ENCODE measurements at regions not wholly inside any gene's neighbourhood (a gene's known extent, or its start where the extent isn't known, plus 50 kb on each side); places are given as distances from the start of the nearest gene placed in this dataset.

DNA sequence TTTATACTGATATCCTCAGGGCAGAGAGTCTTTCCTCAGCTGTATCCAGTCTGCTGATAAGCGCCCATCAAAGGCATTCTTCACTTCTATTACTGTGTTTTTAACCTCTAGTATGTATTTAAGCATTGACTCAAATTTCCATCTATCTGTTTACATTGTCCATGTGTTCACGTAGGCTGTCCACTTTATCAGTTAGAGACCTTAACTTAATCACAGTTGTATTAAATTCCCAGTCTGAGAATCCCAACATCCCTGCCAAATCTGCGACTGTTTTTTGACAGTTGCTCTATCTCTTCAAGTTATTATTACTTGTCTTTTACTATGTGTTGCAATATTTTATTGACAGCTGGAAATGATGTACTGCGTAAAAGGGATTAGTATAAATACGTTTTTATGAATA, 1613.7 kb upstream of the MIR17HG start:
- no peak overlapping the region for H3K27ac Mint-ChIP-seq
- DNase-seq (ENCODE audit: low spot score): no peak

More for the DNA sequence above, 1613.7 kb upstream of the MIR17HG start:
- no peaks in the 10 kb centered on the region for H4K20me1 ChIP-seq (replicated peaks; ENCODE audit: insufficient read depth)
- Mint-ChIP-seq H3K9me3 (no peaks in the 10 kb centered on the region), H3K36me3 (ENCODE audit: low read depth) (no peaks in the 10 kb centered on the region), H3K27me3 (ENCODE audit: insufficient read depth, low read depth, poor library complexity) (no peaks in the 10 kb centered on the region), H3K4me1 (no peaks in the 10 kb centered on the region), H3K4me3 (no peak overlapping the region)
- H3K4me3 ChIP-seq: no peak overlapping the region
- H3K4me1 ChIP-seq (ENCODE audit: insufficient read depth): no peaks in the 10 kb centered on the region
- ATAC-seq: no peak
- H3K27me3 ChIP-seq (ENCODE audit: insufficient read depth): no peaks in the 10 kb centered on the region
- no peaks in the 10 kb centered on the region for H3F3A ChIP-seq (replicated peaks; ENCODE audit: low read depth)
- no peaks in the 10 kb centered on the region for H3K36me3 ChIP-seq (ENCODE audit: insufficient read depth)
- no peak overlapping the region for H2AFZ ChIP-seq
- H3K4me2 ChIP-seq: no peak overlapping the region
- TF ChIP-seq ZNF114 (CRISPR knock-in tag; IDR thresholded peaks at IDR 0.05): no peak
- TF ChIP-seq POLR2AphosphoS5 (IDR thresholded peaks at IDR 0.05; ENCODE audit: low read depth): no peak
- TF ChIP-seq STAT1 (IDR thresholded peaks at IDR 0.05; ENCODE audit: unreplicated experiment): no peak
- no peak for TF ChIP-seq JUNB (IDR thresholded peaks at IDR 0.05; ENCODE audit: unreplicated experiment)
- TF ChIP-seq EZH2 (IDR thresholded peaks at IDR 0.05; ENCODE audit: low read depth, unreplicated experiment): no peak
- TF ChIP-seq NANOG (IDR thresholded peaks at IDR 0.05; ENCODE audit: borderline replicate concordance): no peak
- no peak for TF ChIP-seq ZNF331 (CRISPR knock-in tag; IDR thresholded peaks at IDR 0.05; ENCODE audit: low read depth)
- TF ChIP-seq, protein P1, sequence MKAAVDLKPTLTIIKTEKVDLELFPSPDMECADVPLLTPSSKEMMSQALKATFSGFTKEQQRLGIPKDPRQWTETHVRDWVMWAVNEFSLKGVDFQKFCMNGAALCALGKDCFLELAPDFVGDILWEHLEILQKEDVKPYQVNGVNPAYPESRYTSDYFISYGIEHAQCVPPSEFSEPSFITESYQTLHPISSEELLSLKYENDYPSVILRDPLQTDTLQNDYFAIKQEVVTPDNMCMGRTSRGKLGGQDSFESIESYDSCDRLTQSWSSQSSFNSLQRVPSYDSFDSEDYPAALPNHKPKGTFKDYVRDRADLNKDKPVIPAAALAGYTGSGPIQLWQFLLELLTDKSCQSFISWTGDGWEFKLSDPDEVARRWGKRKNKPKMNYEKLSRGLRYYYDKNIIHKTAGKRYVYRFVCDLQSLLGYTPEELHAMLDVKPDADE (IDR thresholded peaks at IDR 0.05): no peak
- TF ChIP-seq CREB1 (CRISPR knock-in tag; IDR thresholded peaks at IDR 0.05; ENCODE audit: low read depth): no peak
- no peak for TF ChIP-seq EZH2phosphoT487 (IDR thresholded peaks at IDR 0.05; ENCODE audit: unreplicated experiment)
- TF ChIP-seq, protein P2, sequence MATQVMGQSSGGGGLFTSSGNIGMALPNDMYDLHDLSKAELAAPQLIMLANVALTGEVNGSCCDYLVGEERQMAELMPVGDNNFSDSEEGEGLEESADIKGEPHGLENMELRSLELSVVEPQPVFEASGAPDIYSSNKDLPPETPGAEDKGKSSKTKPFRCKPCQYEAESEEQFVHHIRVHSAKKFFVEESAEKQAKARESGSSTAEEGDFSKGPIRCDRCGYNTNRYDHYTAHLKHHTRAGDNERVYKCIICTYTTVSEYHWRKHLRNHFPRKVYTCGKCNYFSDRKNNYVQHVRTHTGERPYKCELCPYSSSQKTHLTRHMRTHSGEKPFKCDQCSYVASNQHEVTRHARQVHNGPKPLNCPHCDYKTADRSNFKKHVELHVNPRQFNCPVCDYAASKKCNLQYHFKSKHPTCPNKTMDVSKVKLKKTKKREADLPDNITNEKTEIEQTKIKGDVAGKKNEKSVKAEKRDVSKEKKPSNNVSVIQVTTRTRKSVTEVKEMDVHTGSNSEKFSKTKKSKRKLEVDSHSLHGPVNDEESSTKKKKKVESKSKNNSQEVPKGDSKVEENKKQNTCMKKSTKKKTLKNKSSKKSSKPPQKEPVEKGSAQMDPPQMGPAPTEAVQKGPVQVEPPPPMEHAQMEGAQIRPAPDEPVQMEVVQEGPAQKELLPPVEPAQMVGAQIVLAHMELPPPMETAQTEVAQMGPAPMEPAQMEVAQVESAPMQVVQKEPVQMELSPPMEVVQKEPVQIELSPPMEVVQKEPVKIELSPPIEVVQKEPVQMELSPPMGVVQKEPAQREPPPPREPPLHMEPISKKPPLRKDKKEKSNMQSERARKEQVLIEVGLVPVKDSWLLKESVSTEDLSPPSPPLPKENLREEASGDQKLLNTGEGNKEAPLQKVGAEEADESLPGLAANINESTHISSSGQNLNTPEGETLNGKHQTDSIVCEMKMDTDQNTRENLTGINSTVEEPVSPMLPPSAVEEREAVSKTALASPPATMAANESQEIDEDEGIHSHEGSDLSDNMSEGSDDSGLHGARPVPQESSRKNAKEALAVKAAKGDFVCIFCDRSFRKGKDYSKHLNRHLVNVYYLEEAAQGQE (IDR thresholded peaks at IDR 0.05; ENCODE audit: unreplicated experiment): no peak
- TF ChIP-seq, protein P3, sequence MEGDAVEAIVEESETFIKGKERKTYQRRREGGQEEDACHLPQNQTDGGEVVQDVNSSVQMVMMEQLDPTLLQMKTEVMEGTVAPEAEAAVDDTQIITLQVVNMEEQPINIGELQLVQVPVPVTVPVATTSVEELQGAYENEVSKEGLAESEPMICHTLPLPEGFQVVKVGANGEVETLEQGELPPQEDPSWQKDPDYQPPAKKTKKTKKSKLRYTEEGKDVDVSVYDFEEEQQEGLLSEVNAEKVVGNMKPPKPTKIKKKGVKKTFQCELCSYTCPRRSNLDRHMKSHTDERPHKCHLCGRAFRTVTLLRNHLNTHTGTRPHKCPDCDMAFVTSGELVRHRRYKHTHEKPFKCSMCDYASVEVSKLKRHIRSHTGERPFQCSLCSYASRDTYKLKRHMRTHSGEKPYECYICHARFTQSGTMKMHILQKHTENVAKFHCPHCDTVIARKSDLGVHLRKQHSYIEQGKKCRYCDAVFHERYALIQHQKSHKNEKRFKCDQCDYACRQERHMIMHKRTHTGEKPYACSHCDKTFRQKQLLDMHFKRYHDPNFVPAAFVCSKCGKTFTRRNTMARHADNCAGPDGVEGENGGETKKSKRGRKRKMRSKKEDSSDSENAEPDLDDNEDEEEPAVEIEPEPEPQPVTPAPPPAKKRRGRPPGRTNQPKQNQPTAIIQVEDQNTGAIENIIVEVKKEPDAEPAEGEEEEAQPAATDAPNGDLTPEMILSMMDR (conservative IDR thresholded peaks at IDR 0.05; ENCODE audit: low read depth in 2 of 2): no peak
- TF ChIP-seq, protein P4, sequence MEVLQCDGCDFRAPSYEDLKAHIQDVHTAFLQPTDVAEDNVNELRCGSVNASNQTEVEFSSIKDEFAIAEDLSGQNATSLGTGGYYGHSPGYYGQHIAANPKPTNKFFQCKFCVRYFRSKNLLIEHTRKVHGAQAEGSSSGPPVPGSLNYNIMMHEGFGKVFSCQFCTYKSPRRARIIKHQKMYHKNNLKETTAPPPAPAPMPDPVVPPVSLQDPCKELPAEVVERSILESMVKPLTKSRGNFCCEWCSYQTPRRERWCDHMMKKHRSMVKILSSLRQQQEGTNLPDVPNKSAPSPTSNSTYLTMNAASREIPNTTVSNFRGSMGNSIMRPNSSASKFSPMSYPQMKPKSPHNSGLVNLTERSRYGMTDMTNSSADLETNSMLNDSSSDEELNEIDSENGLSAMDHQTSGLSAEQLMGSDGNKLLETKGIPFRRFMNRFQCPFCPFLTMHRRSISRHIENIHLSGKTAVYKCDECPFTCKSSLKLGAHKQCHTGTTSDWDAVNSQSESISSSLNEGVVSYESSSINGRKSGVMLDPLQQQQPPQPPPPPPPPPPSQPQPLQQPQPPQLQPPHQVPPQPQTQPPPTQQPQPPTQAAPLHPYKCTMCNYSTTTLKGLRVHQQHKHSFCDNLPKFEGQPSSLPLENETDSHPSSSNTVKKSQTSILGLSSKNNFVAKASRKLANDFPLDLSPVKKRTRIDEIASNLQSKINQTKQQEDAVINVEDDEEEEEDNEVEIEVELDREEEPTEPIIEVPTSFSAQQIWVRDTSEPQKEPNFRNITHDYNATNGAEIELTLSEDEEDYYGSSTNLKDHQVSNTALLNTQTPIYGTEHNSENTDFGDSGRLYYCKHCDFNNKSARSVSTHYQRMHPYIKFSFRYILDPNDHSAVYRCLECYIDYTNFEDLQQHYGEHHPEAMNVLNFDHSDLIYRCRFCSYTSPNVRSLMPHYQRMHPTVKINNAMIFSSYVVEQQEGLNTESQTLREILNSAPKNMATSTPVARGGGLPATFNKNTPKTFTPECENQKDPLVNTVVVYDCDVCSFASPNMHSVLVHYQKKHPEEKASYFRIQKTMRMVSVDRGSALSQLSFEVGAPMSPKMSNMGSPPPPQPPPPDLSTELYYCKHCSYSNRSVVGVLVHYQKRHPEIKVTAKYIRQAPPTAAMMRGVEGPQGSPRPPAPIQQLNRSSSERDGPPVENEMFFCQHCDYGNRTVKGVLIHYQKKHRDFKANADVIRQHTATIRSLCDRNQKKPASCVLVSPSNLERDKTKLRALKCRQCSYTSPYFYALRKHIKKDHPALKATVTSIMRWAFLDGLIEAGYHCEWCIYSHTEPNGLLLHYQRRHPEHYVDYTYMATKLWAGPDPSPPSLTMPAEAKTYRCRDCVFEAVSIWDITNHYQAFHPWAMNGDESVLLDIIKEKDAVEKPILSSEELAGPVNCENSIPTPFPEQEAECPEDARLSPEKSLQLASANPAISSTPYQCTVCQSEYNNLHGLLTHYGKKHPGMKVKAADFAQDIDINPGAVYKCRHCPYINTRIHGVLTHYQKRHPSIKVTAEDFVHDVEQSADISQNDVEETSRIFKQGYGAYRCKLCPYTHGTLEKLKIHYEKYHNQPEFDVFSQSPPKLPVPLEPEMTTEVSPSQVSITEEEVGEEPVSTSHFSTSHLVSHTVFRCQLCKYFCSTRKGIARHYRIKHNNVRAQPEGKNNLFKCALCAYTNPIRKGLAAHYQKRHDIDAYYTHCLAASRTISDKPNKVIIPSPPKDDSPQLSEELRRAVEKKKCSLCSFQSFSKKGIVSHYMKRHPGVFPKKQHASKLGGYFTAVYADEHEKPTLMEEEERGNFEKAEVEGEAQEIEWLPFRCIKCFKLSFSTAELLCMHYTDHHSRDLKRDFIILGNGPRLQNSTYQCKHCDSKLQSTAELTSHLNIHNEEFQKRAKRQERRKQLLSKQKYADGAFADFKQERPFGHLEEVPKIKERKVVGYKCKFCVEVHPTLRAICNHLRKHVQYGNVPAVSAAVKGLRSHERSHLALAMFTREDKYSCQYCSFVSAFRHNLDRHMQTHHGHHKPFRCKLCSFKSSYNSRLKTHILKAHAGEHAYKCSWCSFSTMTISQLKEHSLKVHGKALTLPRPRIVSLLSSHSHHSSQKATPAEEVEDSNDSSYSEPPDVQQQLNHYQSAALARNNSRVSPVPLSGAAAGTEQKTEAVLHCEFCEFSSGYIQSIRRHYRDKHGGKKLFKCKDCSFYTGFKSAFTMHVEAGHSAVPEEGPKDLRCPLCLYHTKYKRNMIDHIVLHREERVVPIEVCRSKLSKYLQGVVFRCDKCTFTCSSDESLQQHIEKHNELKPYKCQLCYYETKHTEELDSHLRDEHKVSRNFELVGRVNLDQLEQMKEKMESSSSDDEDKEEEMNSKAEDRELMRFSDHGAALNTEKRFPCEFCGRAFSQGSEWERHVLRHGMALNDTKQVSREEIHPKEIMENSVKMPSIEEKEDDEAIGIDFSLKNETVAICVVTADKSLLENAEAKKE (CRISPR knock-in tag; IDR thresholded peaks at IDR 0.05): no peak
- H3K79me2 ChIP-seq (replicated peaks; ENCODE audit: insufficient read depth): no peaks in the 10 kb centered on the region
- no peak overlapping the region for H3K27ac ChIP-seq (ENCODE audit: low read depth)
- H3K9me2 ChIP-seq (ENCODE audit: insufficient read depth): no peaks in the 10 kb centered on the region

Data from GM23338 (cell line).